Right lobe of liver (tissue), 4 donors: ENCODE measurements at regions not wholly inside any gene's neighbourhood (a gene's known extent, or its start where the extent isn't known, plus 50 kb on each side); places are given as distances from the start of the nearest gene placed in this dataset.

ENCODE experiments used
- POLR2A ChIP-seq: fragments of 450-650 bp; IDR thresholded peaks from one replicate; pipeline ENCODE4 v1.6.1; 2017; ENCODE audit warnings: antibody characterized with exemption, mild to moderate bottlenecking
- TF ChIP-seq, protein P1 (sequence below), 4 donors: fragments of 200-600 bp in 3 of 4; fragments of 450-650 bp in 1 of 4; IDR thresholded peaks; one replicate each; pipeline versions ENCODE4 v1.5.1 to v1.8.0; 2016 to 2022; ENCODE audit warnings: antibody characterized with exemption in 4 of 4, mild to moderate bottlenecking in 2 of 4
- donor health status: DM: no; HTN: no; CAD: no.
- donor health status: DM: no; HTN: no; CAD: no.
- donor health status: DM: no; HTN: yes; CAD: no.

GRCh38 chr5:17761326-17761725 lies 127.1 kb downstream of the TAF11L14 start:
- TF ChIP-seq, protein P1, sequence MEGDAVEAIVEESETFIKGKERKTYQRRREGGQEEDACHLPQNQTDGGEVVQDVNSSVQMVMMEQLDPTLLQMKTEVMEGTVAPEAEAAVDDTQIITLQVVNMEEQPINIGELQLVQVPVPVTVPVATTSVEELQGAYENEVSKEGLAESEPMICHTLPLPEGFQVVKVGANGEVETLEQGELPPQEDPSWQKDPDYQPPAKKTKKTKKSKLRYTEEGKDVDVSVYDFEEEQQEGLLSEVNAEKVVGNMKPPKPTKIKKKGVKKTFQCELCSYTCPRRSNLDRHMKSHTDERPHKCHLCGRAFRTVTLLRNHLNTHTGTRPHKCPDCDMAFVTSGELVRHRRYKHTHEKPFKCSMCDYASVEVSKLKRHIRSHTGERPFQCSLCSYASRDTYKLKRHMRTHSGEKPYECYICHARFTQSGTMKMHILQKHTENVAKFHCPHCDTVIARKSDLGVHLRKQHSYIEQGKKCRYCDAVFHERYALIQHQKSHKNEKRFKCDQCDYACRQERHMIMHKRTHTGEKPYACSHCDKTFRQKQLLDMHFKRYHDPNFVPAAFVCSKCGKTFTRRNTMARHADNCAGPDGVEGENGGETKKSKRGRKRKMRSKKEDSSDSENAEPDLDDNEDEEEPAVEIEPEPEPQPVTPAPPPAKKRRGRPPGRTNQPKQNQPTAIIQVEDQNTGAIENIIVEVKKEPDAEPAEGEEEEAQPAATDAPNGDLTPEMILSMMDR (IDR thresholded peaks at IDR 0.05): no peak
- TF ChIP-seq POLR2A: no peak
